GM19035 (cell line): ENCODE measurements at regions not wholly inside any gene's neighbourhood (a gene's known extent, or its start where the extent isn't known, plus 50 kb on each side); places are given as distances from the start of the nearest gene placed in this dataset.
A peak's percentile ranks its signal among the peaks of the same experiment; 100 is the strongest.

ENCODE experiments used
- ATAC-seq: cut with Tn5 transposase; IDR thresholded peaks from one replicate; pipeline ENCODE4 v1.9.1; 2021; ENCODE audit not compliant: unreplicated experiment

DNA sequence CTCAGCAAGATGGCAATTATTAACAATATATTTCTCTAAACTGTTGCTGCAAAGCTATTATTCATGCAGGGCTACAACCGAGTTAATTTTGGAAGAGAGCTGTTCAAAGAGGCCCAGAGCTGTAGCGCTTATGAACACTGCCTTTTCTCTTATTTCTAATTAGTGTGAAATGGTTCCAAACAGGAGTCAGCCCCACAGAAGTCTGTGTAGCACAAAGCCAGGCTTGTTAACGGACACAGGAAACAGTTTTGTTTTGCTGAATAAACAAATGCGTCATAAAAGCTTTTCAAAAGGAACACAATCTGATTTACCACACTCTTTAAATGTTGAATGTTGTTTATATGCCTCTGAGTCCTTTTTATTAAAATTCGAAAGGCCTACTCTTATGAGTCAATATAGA, 396.5 kb downstream of the ANXA1 start:
- no peak for ATAC-seq

DNA sequence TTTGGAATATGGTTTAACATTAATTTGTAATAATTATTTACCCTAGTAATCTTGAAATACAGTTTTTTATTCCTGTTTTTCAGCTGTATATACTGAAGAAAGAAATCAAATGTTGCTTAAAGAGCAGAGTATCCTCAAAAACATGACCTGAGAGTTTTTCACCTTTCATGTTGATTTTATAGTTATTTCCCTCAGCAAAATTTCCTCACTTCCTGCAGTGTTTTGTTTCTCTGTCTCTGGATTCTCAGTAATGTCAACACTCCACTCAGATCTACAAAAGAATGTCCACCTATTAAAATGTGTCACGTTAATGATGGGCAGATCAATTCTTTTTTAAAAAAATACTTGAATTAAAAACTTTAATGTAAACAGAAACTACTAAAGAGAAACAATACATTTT, 398.3 kb downstream of the ANXA1 start:
- no peak for ATAC-seq

DNA sequence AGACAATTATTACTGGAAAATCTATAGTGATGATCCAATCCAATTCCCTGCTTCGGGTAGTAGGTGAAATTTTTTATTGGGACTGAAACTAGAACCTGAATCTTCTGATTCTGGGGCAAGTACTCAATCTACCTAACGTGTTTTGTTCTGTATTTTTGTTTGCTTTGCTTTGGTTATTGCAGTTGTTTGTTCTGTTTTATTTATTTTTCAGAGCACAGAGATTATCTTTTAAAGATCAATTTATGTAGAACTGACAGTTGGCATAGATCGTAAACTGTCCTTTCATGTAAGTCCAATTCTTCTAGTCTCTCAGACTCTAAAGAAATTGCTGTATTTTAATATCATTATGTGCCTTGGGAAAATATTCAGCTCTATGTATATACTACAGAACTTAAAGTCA, 401.6 kb downstream of the ANXA1 start:
- ATAC-seq = no peak

DNA sequence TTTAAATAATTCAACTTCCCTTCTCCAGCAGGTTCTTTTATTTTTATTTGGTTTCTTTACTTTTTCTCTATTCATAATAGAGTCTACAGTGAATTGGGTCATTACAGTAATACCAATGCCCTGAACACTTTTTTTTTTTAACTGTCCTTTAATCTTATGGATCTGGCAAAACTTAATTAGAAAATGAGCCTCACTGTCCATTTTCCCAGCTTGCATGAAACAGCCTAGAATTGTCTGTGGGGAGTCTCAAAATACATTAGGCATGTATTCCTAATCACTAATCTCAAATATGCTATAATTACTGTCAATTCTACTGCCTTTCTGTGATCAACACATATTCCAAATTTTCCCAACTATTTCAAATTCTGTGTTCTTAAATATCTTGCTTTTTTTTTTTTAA, 406.8 kb downstream of the ANXA1 start:
- ATAC-seq = no peak

DNA sequence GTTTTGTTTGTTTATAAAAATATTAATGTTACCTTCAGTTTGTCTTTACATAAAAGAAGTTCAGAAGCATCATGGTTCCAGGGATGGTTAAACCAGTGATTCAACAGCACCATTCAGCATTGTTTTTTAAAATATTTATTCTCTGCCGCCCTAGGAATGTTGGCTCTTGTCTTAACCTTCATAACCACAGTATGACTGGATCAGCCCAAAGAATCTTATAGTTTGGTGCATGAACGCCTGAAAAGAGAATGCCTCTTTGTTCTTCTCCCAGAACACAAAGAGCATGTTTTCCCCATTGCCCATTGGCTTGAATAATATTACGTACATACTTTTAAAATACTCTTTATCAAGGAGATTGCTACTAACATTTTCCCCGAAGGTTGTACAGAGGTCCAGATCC, 413.4 kb downstream of the ANXA1 start:
- no peak for ATAC-seq

GRCh38 chr9:73565833-73566465, 414.3 kb downstream of the ANXA1 start:
- ATAC-seq = no peak

DNA sequence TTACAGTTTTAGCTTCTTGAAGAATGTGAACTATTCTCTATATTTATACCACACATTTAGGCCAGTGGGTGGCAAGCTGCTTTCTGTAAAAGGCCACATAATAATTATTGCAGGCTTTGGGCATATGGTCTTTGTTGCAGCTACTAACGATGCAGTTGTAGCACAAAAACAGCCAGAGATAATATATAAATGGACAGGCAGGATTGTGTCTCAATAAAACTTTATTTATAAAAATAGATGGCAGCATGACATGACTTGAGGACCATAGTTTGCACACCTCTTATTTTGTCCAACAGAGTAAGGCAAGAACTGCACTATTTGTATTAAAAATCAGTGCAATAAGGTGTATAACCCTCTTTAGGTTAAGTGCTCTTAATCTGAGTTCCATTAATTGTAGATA, 415.0 kb downstream of the ANXA1 start:
- ATAC-seq = no peak

DNA sequence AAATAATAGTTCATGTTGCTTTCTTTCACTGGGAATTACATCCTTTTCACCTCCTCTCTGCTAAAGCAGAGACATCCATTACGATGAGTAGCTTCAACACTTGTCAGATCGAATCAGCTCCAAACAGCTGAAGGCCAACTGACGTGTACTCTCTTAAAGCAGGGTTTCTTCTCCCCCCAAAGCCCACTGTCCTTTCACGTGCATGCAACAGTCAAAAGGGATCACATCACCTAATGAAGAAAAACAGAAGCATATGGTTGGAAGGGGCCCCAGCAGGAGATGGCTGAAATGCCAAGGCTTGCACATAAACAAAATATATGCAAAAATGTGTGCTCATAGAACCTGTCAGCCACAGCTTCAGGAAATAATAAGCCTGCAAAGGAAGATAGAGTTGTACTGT, 421.6 kb downstream of the ANXA1 start:
- no peak for ATAC-seq

GRCh38 chr9:73575101-73576060, 423.7 kb downstream of the ANXA1 start:
- no peak for ATAC-seq

DNA sequence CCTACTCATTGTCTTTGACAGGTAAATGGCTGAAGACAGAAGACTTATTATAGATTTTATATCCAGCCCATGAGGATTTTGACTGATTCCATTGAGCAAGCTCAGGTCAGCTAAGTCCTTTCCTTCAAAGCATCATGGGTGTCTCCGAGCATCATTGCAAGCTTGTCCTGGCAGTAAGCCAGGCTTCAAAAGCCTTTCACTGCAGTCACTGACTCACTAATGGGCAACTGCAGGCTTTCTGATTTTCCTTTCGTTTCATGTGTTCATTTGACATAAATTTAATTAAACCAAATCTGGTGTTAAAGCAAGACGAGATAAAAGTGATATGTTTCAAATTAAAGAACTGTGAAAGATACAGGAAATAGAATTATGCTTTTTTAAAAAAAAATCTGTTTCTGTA, 426.2 kb downstream of the ANXA1 start:
- ATAC-seq = no peak

- no peak for ATAC-seq
Measured at GRCh38 chr9:73579823-73580222, 428.2 kb downstream of the ANXA1 start.

DNA sequence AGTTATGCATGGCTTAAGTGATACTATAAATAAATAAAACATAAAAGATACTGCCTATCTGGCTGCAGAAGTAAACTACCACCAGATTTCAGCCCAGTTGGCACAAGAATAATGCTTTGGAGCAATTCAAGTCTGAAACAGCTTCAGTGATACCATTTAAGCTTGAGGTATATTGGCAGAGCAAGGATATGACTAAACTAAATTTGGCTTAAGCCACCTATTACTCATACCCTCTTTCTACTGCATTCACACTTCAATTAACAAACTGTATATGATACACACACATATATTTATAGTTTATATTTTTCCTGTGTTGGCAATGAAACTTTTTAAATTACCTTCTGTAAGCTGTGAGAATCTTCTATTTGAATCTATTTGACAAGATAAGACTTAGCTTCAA, 431.9 kb downstream of the ANXA1 start:
- no peak for ATAC-seq

- ATAC-seq = no peak
Measured at GRCh38 chr9:73595036-73595545, 443.4 kb downstream of the ANXA1 start.

- no peak for ATAC-seq
Measured at GRCh38 chr9:73596321-73596720, 444.7 kb downstream of the ANXA1 start.

- ATAC-seq = no peak
Measured at GRCh38 chr9:73597039-73597438, 445.4 kb downstream of the ANXA1 start.

DNA sequence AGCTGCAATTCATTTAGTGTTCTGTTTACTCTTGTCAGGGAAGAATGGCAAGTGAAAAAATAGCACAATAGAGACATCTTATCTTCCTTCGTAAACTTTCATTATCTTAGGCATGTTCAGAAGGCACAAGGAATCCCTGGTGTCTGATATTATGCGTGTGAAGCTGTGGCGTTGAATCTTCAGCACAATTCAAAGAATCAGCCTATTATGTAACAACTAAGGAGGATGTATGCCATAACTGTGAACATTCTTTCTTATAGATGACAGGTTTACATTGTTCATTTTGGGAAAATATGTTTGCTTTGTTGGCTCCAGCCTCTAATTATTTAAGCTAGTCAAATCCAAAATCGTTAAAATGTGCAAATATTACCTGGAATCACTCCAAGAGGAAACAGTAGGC, 446.1 kb downstream of the ANXA1 start:
- ATAC-seq = no peak

DNA sequence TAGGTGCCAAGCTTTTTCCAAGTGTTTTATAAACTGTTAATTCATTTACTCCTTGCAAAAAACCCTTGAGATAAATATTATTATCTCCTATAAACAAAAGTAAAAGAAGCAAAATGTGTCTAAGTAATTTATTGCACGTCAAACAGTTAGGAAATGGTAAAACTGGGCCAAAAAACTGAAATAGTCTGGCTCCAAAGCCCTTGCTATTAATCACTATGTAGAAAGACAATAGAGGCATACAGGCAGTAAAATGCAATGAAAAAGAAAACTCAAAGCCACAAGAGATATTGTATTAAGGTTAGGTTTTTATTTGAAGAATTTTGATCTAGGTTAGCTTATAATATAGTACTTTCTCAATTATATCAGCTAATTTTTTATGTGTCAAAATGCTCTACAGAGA, 457.7 kb downstream of the ANXA1 start:
- no peak for ATAC-seq

- no peak for ATAC-seq
Measured at GRCh38 chr9:73611032-73611431, 459.4 kb downstream of the ANXA1 start.

DNA sequence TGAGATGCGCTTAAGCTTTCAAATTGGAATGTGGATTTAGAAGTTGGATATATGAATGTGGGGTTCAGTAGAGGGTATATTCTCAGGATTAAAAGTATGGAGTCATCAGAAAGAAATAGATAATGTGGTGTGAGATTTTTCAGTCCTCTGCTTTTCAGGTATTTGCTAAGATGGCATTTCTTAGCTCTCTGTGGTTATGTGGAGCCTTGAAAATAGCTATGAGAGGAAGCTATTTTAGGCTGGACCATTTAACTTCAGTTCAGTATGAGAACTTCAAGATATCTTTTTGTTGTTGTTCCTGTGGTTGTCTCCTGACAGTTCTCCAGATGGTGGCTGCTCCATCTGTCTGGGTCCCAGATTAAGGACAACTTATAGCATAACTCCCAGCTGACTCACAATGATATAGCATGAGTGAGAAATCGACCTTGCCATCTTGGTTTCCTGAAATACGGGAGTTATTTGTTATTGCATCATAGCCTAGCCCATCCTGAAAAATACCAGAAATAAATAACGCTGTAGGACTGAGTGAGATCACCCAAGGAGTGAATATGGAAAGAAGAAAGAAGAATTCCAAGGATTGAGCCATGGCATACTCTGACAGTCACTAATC, 461.5 kb downstream of the ANXA1 start:
- ATAC-seq = no peak

GRCh38 chr9:73615557-73615956, 463.9 kb downstream of the ANXA1 start:
- ATAC-seq = no peak

GRCh38 chr9:73617586-73617985, 465.9 kb downstream of the ANXA1 start:
- no peak for ATAC-seq

DNA sequence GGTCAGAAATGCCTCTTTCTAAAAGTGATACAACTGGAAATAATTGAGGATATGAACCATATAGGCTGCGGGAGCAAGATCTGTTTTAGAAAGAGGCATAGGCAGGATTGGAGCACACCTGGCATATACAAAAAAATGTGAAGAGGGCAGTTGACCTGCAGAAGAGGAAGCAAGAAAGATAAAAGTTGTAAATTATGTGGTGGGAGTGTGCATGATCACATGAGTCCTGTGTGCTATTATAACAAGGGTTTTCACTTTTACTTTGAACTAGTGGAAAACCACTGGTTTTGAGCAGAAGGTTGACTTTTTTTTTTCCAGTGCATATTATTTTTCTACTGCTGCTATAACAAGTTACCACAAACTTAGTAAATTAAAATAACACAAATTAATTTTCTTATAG, 489.3 kb downstream of the ANXA1 start:
- peak; percentile 66 for ATAC-seq
